ENCODE measurements at regions not wholly inside any gene's neighbourhood (a gene's known extent, or its start where the extent isn't known, plus 50 kb on each side); places are given as distances from the start of the nearest gene placed in this dataset.
A peak's percentile ranks its signal among the peaks of the same experiment; 100 is the strongest.
"Not testable (repeated sequence)": the region's sequence is repeated elsewhere in the genome, so short reads cannot be mapped to it uniquely, and the experiment has no call there.

GRCh38 chr10:78231327-78231726 is 197.7 kb downstream of the RPS24 start:
- intact Hi-C loops (cut with DNase I), result no loop called here
- Histone ChIP-seq H3K4me3 (no peak overlapping the region), H3K27ac (no peak overlapping the region), H3K27me3 (no peaks in the 10 kb centered on the region), H3K36me3 (no peaks in the 10 kb centered on the region), H3K4me1 (ENCODE audit: insufficient read depth) (no peaks in the 10 kb centered on the region), H3K9me3 (no peaks in the 10 kb centered on the region)
- TF ChIP-seq CTCF (IDR thresholded peaks at IDR 0.05) (no peak), EP300 (IDR thresholded peaks at IDR 0.05) (no peak), POLR2A (IDR thresholded peaks at IDR 0.05) (no peak)
- no peak for DNase-seq
- 86 to 88% (median 87%) methylated on average over 5 of the region's 5 CpGs for WGBS, 3 donors

- H3K9me3 ChIP-seq, result no peaks in the 10 kb centered on the region
- no peaks in the 10 kb centered on the region for H3K36me3 ChIP-seq
- 16 to 27% (median 18%) methylated on average over 4 of the region's 4 CpGs for WGBS, 3 donors
- H3K27me3 ChIP-seq, result no peaks in the 10 kb centered on the region
- peak in 3 of 5 donors; percentile 37 to 50 (median 38) for DNase-seq
- H3K4me3 ChIP-seq, result no peak overlapping the region
- intact Hi-C loops (cut with DNase I), result no loop called here
- no peaks in the 10 kb centered on the region for H3K4me1 ChIP-seq (ENCODE audit: insufficient read depth)
- TF ChIP-seq EP300 (IDR thresholded peaks at IDR 0.05) (no peak), CTCF (IDR thresholded peaks at IDR 0.05) (peak in 1 of 3 donors; percentile 19)
- H3K27ac ChIP-seq, result no peak overlapping the region
These were observed 198.3 kb downstream of the RPS24 start for GRCh38 chr10:78231939-78232338.

GRCh38 chr10:78236416-78237015 is 202.9 kb downstream of the RPS24 start:
- no peaks in the 10 kb centered on the region for H3K4me1 ChIP-seq (ENCODE audit: insufficient read depth)
- H3K27ac ChIP-seq, result no peak overlapping the region
- no peaks in the 10 kb centered on the region for H3K9me3 ChIP-seq
- intact Hi-C loops (cut with DNase I), result loop anchor here in 1 of 4 donors (1.0 kb wide), 1 partner anchor 497 kb away; no protein-coding TSS in a partner anchor
- H3K27me3 ChIP-seq, result no peaks in the 10 kb centered on the region
- no peak for DNase-seq
- 78 to 89% (median 87%) methylated on average over 7 of the region's 7 CpGs for WGBS, 3 donors
- H3K36me3 ChIP-seq, result no peaks in the 10 kb centered on the region
- TF ChIP-seq EP300 (IDR thresholded peaks at IDR 0.05) (no peak), POLR2A (IDR thresholded peaks at IDR 0.05) (no peak), CTCF (IDR thresholded peaks at IDR 0.05) (no peak)
- H3K4me3 ChIP-seq, result no peak overlapping the region

GRCh38 chr10:78237951-78238350 is 204.3 kb downstream of the RPS24 start:
- intact Hi-C loops (cut with DNase I); DNase-seq; H3K27ac ChIP-seq; H3K36me3 ChIP-seq; H3K9me3 ChIP-seq; H3K4me1 ChIP-seq (ENCODE audit: insufficient read depth); H3K4me3 ChIP-seq; H3K27me3 ChIP-seq: not testable (repeated sequence)
- WGBS, 3 donors, result 63 to 76% (median 66%) methylated on average over 5 of the region's 5 CpGs

GRCh38 chr10:78247266-78247665 is 213.6 kb downstream of the RPS24 start:
- no peaks in the 10 kb centered on the region for H3K9me3 ChIP-seq
- TF ChIP-seq POLR2A (IDR thresholded peaks at IDR 0.05) (no peak), EP300 (IDR thresholded peaks at IDR 0.05) (no peak), CTCF (IDR thresholded peaks at IDR 0.05) (no peak)
- H3K36me3 ChIP-seq, result no peaks in the 10 kb centered on the region
- WGBS, 3 donors, result 94 to 98% (median 95%) methylated on average over 2 of the region's 2 CpGs
- intact Hi-C loops (cut with DNase I), result no loop called here
- no peaks in the 10 kb centered on the region for H3K27me3 ChIP-seq
- H3K27ac ChIP-seq, result no peak overlapping the region
- no peak for DNase-seq
- no peak overlapping the region for H3K4me3 ChIP-seq
- H3K4me1 ChIP-seq (ENCODE audit: insufficient read depth), result no peaks in the 10 kb centered on the region
